ENCODE measurements at regions not wholly inside any gene's neighbourhood (a gene's known extent, or its start where the extent isn't known, plus 50 kb on each side); places are given as distances from the start of the nearest gene placed in this dataset.

DNA sequence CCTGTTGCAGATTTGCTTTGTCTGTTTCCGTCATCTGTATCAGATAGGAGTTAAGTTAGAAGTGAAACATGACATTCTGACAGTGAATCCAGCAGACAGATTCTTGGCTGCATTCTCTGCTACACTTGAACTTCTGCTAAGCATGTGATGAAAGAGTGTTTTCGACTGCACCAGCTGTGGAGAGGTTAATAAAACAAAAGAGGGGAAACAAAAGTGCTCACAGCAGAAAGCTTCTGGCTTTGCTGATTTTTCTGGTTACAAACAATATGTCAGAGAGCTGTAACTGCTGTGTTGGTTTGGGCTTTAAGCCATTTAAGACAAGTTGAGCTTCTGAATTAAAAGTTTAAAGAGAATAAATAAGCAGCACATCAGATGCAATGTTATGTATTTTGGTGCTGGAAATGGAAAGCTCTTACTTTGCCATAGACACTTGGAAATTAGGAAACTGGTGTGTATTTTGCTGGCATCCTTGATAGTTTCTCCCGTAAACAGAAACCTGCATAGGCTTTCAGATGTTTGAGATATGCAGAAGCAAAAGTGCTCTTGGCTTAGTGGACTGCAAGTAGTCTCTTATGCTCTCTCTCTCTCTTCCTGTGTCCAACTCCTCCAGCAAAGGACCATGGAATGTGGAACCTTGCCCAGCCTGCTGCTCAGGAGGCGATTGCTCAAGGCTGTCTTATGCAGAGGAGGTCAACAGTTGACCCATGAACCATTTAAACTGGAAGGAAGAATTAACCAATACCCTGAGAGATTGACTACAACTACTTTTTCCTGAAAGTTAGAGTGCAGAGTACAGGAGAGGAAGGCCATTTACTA lies 104.9 kb downstream of the RPS12 start:
- FAIRE-seq (no peak), DNase-seq (ENCODE audit: insufficient read length, low spot score) (no peak)

DNA sequence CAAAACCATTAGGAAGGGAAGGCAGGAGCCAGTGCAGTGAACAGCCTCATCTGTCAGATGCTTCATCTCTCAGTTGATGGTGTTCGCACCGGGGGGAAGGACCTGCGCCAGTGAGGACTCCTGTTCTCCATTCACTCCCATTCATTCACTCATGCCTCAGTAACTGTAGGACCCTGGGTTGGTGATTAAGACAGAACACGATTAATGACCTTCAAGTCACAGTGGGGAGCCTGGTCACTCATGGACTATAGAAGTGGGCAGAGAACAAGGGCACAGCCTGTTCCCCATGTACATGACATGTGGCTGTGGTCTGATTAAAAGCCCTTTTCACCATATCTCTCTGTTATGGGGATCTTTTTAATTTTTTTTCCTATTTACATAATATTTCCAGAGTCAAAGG lies 113.3 kb downstream of the RPS12 start:
- TF ChIP-seq POLR2A (IDR thresholded peaks at IDR 0.05; ENCODE audit: low read depth, low read length): no peak
- FAIRE-seq (no peak), DNase-seq (ENCODE audit: insufficient read length, low spot score) (no peak)

More for the DNA sequence above, 104.9 kb downstream of the RPS12 start:
- no peak for TF ChIP-seq POLR2A (IDR thresholded peaks at IDR 0.05; ENCODE audit: low read depth, low read length)

DNA sequence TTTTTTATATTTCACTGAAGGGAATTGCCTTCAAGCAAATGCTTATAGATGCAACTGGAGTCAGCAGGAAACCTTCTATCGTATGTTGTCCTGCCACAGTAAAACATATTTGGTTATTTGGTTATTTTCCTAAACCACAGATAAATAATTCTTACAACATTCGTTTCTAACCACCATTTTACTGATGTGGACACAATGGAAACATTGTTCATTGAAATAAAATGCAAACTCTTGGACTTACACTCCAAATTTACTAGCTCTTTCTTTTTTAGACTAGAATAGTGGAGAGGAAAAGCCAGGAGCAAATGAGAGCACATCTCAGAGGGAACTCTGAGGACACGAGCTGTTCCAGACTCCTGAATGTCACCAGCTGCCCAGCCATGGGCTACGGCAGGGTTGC lies 114.8 kb downstream of the RPS12 start:
- DNase-seq (ENCODE audit: insufficient read length, low spot score) (no peak), FAIRE-seq (no peak)
- TF ChIP-seq POLR2A (IDR thresholded peaks at IDR 0.05; ENCODE audit: low read depth, low read length): no peak

DNA sequence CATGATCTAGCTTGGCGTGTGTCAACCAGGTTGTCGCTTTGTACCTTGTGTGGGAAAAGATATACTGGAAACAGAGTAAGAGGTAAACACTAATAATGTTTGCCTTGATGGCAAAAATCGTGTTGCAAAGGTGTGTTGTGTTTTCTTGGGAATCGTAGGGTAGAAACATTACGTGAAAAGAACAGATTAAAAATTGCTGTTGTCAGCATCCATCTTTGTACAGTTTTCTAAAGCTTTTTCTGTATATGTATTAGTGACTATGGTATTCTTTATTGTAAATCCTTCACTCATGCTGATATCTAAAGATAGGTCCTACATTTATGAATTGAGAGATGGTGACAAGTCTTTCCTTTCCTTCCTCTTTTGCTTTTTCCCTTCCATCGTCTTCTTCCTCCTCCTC lies 116.9 kb downstream of the RPS12 start:
- DNase-seq (ENCODE audit: insufficient read length, low spot score): no peak
- no peak for TF ChIP-seq POLR2A (IDR thresholded peaks at IDR 0.05; ENCODE audit: low read depth, low read length)
- FAIRE-seq: no peak

DNA sequence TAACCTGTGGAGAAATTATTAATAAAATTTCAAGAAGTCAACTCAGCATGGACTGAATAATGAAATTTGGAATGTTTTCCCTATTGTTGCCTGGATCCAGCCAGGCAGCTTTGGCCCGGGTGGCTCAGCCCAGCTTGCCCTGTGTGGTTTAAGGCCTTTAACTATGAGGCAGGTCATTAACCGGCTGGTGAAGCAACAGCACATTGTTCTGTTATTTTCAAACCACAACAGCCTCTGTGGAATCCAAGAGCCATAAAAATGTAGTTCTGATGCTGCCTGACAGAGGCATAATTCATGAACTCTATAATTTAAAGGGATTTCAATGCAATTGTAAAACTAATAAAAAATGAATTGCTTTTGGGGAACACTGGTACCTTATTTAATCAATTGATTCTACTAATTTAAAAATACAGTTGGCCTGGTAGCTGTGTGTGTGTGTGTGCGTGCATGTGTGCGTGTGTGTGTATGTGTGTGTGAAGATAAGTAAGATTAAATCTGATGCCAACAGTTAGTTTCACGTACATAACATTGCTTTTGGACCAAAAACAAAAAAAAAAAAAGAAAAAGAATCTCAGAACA lies 117.7 kb downstream of the RPS12 start:
- no peak for TF ChIP-seq POLR2A (IDR thresholded peaks at IDR 0.05; ENCODE audit: low read depth, low read length)
- DNase-seq (ENCODE audit: insufficient read length, low spot score): no peak
- FAIRE-seq: no peak

DNA sequence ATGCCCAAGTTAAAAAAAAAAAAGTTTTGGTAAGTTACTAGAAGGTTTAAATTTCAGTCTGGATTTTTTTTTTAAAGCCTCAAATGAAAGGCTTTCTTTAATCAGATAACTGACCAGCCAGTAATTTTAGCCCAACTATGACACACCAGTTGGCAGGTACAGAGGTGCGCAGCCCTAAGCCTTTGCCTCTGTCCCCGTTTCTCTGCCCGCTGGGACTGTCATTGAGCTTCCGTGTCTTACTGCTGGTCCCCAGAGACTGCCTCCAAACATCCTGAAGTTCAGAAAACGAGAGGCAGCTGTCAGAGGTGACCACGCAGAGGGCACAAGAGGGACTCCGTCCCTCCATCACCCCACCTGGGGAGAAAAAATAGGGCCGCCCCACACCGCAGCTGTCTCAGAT lies 118.2 kb downstream of the RPS12 start:
- FAIRE-seq: no peak
- DNase-seq (ENCODE audit: insufficient read length, low spot score): no peak

GRCh38 chr6:132933090-132933489 lies 118.7 kb downstream of the RPS12 start:
- FAIRE-seq: no peak
- TF ChIP-seq POLR2A (IDR thresholded peaks at IDR 0.05; ENCODE audit: low read depth, low read length): no peak

More for the DNA sequence above, 118.2 kb downstream of the RPS12 start:
- no peak for TF ChIP-seq POLR2A (IDR thresholded peaks at IDR 0.05; ENCODE audit: low read depth, low read length)

GRCh38 chr6:132934496-132934895 lies 120.1 kb downstream of the RPS12 start:
- DNase-seq (ENCODE audit: insufficient read length, low spot score): no peak
- no peak for FAIRE-seq
- TF ChIP-seq POLR2A (IDR thresholded peaks at IDR 0.05; ENCODE audit: low read depth, low read length): no peak

More at GRCh38 chr6:132933090-132933489, 118.7 kb downstream of the RPS12 start:
- DNase-seq (ENCODE audit: insufficient read length, low spot score): no peak

DNA sequence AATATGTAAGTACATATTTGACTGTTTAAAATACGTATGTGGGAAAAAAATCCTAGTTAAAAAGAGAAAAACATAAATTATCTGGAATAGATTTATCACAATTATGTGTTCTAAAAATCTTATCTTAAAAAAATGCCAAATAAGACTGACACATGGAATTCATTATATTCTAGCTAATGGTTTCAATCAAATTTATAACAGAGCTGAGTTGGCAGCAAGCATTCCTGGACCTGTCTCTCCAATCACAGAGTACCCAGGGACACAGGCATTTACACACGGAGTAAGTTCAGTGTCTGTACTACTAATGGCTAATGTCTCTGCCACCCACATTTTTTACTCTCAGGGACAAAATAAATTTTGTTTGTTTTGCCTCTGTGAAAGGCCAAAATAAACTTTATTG lies 122.3 kb downstream of the RPS12 start:
- DNase-seq (ENCODE audit: insufficient read length, low spot score) (no peak), FAIRE-seq (no peak)
- TF ChIP-seq POLR2A (IDR thresholded peaks at IDR 0.05; ENCODE audit: low read depth, low read length): no peak

- FAIRE-seq: no peak
- TF ChIP-seq POLR2A (IDR thresholded peaks at IDR 0.05; ENCODE audit: low read depth, low read length): no peak
- DNase-seq (ENCODE audit: insufficient read length, low spot score): peak; percentile 1
Observed at GRCh38 chr6:132937466-132937906, 123.1 kb downstream of the RPS12 start.

DNA sequence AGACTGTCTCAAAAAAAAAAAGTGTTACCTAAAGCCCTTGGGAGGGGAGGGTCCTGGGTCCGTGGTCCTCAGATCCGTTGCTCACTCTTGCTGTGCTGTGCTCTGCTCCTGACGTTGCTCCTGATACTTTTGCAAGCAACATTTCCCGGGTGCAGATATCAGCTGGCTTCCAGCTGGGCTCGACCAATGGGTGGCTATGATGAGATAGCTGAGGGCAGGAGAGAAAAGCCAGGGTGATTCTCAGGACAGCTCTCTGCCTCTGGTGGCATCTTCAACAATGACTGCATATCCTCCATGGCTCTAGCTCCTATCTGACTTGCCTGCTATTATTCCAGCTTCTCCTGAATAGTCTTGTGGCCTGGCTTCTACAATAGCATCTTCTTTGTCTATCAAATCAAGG lies 134.5 kb downstream of the RPS12 start:
- no peak for FAIRE-seq
- no peak for DNase-seq (ENCODE audit: insufficient read length, low spot score)
- TF ChIP-seq POLR2A (IDR thresholded peaks at IDR 0.05; ENCODE audit: low read depth, low read length): no peak

- no peak for TF ChIP-seq POLR2A (IDR thresholded peaks at IDR 0.05; ENCODE audit: low read depth, low read length)
- no peak for DNase-seq (ENCODE audit: insufficient read length, low spot score)
- no peak for FAIRE-seq
Observed at GRCh38 chr6:132950566-132950965, 136.2 kb downstream of the RPS12 start.

DNA sequence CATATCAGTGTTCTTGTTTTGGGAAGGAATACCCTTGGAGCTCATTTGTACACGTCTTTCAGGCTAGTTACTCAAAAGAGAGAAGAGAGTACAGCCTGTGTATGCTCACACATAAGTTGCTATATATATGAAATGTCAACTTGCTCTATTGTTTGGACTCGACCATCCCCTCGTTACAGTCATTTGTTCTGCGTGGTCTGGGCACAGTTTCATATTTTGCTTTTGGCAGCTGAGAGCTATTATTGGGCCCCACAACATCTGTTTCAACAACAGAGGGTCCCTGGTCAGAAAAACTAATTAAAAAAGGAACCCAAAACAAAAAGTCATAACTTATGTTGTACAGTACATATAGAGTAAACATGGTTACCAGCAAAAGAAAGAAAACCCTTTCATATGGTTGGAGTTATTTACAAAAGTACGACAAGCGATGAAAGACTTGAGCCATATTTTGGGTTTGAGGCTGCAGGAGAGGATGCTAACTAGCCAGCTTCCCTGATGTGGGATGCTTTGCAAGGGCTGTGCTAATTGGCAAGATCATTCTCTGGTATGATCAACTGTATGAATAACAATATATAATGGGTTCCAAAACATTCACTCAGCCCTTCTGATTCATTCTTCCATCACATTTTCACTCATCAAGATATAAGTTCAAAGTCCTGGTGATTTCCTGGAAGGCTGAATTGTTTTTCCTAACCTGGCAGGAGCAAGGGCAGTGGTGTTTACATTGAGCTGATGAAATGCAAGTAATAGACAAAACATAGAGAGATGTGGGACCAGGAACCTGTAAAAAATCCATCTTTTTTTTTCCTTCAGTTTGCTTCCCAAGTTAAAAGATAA lies 137.9 kb downstream of the RPS12 start:
- DNase-seq (ENCODE audit: insufficient read length, low spot score): no peak
- no peak for TF ChIP-seq POLR2A (IDR thresholded peaks at IDR 0.05; ENCODE audit: low read depth, low read length)
- FAIRE-seq: no peak

GRCh38 chr6:132952986-132953385 lies 138.6 kb downstream of the RPS12 start:
- no peak for FAIRE-seq
- TF ChIP-seq POLR2A (IDR thresholded peaks at IDR 0.05; ENCODE audit: low read depth, low read length): no peak
- no peak for DNase-seq (ENCODE audit: insufficient read length, low spot score)

Data from H54 (cell line).